GM18858 (cell line): ENCODE measurements at regions not wholly inside any gene's neighbourhood (a gene's known extent, or its start where the extent isn't known, plus 50 kb on each side); places are given as distances from the start of the nearest gene placed in this dataset.

Experiments used
- ATAC-seq: cut with Tn5 transposase; IDR thresholded peaks from one replicate; pipeline ENCODE4 v1.9.1; 2021; ENCODE audit not compliant: unreplicated experiment

DNA sequence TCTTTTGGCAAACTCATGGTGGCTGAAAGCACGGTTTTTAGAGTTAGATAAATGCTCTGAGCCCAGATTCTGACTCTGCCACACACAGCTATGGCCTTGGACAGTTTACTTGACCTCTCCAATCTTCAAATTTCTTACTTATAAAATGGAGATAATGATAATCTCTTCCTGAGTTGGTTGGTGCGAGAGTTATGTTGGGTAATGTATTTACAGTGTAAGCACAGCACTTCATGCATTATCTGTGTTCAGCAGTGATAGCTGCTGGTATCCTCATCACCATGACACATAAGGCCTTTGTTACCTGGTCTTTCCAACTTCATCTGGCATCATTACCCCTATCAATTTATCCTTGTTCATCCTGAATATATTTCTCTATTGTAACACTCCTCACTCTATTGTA lies 178.8 kb upstream of the ELL2 start:
- ATAC-seq: no peak

DNA sequence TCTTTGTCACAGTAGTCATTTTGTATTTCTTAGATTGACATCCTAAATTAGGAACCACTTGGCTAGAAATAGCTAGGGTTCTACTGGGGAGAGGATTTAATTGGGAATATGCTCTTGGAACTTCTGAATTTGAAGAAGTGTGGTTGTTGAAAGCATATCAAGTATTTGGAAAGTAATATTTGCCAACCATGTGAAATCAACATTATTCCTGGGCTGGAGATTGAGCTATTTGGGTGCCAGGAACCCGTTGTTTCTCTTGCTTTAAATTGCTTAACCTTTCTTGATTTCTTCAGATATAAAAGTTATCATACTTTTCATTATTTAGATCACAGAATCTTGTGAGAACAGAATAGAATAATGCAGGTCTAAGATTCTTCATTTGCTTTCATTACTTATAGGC lies 178.4 kb upstream of the ELL2 start:
- ATAC-seq: no peak

DNA sequence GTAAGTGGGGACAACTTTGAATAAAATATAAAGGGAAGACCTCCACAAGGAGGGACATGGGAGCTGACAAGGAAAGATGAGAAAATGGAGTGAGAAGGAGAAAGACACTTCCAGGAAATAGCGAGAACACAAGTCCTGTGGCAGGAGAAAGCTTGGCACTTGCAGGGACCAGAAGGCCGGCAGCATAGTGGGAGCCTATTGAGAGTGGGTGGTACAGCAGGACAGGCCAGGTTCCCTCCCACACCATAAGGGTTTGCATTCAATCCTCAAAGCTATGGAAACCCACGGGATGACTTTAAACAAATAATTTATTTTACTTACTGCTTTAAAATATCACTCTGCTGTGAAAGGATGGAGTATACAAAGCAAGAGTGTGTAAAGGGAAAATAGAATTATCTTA lies 173.2 kb upstream of the ELL2 start:
- ATAC-seq: no peak

GRCh38 chr5:96133341-96134079 lies 171.9 kb upstream of the ELL2 start:
- ATAC-seq: no peak

DNA sequence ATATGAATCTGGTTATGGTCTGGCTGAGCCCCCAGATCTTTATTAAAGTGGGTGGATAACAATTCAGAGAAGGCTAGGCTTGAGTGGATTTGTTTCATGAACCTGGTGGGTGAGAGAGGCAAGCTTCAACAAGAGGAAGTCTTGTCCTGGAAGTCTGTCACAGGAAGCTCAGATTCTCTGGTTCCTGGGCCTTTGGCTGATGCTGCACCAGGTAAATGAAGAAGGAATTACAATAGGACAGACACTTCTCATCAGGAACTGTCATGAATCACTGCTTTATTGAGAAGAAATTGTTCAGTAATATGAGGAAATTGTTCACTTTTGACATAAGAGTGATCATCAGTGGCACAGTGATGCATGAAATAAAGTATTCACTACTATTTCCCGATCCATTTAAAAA lies 167.6 kb upstream of the ELL2 start:
- ATAC-seq: no peak

DNA sequence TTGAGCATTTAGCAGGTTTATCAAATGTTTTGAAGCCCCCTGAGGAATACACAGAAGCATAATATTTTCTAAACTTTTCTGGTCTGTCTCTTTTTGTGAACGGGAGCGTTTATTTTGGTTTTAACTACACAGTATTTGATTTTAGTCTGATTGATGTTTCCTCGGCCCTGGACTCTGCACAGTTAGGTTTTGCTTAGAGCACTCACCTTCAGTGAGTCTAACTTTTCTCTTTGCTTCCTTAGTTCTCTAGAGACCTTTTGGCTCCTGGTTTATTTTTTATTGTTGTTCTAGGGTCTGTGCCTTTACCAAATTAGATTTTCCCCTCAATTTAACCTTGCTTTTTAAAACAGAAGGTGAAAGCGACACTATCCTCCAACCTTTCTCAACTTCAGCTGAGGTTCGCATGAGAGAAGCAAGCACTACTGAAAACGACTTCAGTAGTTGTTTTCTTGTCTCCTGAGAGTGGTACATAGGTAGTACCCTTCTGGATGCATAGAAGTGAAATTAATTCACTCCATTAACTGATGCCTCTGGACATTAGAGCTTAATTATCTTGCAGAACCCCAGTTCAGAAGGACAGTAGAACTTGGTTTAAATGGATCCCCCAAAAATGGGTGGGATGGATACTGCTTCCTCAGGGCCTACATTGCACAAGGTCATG lies 166.7 kb upstream of the ELL2 start:
- no peak for ATAC-seq

- no peak for ATAC-seq
These were observed 165.9 kb upstream of the ELL2 start for GRCh38 chr5:96127538-96127937.

DNA sequence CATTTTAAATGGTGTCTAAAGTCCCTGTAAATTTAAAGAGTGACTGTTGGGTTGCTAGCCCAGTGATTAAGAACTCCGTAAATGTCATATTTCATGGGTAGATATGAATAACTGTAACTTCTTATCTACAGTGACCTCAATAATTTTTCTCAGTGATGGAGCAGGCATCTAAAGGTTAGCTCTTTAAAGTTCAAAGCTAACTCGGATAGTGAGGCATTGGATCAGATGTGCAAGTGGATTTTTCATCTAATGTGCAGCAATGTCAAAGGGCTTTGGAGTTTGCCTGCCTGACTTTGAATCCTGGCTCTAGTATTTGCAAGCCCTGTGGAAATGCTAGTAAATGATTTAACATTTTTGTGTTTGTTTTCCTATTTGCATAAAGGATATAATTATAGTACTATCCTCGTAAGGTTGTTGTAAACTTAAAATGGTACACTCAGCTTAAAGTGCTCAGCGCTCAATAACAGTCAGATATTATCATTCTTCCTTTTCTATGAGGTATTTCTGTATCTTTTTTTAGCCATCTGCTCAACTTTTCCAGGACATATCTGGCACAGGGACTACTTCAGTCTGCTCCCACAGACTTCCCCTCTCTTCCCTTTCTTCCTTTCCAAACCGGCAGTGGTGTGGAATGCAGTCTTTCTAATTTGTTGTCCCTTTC lies 163.7 kb upstream of the ELL2 start:
- no peak for ATAC-seq

DNA sequence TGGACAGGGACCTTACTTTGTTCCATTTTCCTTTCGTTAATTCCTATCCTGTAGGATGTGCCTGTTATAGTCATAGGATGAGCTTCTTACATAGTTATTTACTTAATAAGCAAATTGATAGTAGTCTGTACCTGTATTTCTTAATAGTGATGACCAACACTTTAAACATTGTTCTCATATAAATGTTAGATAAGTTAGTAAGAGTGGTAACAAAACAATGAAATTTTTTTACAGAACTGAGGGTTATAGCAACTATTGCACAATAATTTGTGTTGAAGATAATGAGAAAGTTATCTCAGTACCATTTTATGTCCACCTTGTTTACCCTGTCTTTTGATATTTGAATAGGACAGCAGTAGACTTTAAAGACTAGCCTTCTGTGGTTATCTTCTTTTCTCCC lies 162.9 kb upstream of the ELL2 start:
- ATAC-seq: no peak

GRCh38 chr5:96123418-96123817 lies 161.8 kb upstream of the ELL2 start:
- ATAC-seq: no peak

DNA sequence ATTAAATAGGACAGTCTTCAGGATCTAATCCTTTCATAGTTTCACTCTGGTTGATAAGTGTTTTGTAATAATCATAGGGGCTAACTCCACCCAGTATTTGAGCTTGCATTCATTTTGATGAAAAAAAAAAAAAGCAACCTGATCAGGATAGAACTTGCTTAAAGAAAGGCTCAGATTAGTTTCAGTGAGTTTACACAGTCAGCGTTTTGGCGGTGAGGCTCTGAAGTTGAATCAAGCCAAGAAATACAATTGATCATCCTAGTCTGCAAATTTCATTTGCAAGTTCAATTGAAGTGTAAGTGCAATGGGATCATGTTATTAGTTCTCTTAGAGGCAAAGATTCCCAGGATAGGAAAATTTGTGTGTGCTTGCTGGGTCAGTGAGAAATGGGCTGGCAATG lies 159.7 kb upstream of the ELL2 start:
- no peak for ATAC-seq

DNA sequence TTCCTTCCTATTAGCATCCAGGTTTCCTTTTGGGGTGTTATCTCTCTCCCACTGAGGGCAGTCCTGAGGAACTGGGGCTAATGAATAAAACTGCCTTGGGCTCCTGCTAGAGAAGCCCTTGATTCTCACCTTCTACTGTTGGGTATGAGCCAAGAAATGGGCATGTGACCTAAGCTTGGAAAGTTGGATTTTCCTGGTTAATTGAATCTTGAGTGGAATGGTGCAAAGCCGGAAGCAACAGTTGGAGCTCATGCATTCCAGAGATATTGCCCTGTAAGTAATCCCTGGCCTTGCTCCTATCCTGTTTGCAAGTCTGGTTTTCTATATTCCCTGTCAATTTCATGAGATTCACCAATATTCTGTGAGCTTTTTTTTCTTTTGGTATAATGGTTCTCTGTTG lies 158.5 kb upstream of the ELL2 start:
- ATAC-seq: no peak

- no peak for ATAC-seq
These were observed 156.4 kb upstream of the ELL2 start for GRCh38 chr5:96117771-96118651.

DNA sequence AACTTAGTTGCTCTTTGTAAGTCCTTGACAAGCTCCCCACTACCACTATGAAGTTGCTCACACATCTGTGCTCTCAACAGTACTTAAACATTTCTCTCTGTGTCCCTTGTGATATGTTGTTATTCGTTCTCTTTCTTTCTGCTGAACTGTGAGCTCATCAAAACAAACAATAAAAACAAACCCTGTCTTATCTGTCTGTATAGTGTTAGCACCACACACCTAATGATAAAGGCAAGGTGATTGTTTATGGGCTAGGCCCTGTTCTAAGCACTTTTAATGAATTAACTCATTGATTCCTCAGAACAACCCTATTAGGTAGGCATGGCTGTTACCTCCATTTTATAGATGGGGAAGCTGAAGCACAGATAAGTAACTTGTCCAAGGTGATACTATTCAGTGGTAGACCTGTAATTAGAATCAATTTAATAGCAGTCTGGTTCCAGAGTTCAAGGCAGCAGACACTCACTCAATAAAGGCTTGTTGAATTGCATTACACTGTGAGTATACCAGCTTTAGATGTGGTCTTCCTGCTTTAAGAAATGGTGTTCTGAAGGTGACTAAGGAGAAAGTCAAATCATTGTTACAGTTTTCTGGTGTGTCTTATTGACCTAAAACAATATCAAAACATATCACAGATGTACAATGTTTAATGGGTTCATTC lies 153.6 kb upstream of the ELL2 start:
- ATAC-seq: no peak

DNA sequence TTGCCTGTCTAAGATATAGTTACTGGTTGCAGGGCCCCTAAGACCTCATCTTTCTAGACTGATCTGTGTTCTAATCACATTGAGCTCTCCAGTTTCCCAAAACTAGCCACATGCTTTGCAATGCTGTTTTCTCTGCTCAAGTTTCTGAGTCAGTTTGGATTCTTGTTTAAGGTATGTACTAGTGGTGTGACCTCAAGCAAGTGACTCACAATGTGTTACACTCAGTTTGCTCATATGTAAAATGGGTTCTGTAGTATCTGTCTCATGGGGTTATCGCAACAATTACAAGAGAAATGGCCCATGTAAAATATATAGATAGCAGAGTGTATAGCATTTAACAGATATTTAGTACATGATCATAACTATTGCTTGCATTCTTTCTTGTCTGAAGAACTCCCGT lies 153.1 kb upstream of the ELL2 start:
- ATAC-seq: no peak

- ATAC-seq: no peak
These were observed 151.7 kb upstream of the ELL2 start for GRCh38 chr5:96113170-96113939.

- no peak for ATAC-seq
These were observed 151.1 kb upstream of the ELL2 start for GRCh38 chr5:96112703-96113102.

DNA sequence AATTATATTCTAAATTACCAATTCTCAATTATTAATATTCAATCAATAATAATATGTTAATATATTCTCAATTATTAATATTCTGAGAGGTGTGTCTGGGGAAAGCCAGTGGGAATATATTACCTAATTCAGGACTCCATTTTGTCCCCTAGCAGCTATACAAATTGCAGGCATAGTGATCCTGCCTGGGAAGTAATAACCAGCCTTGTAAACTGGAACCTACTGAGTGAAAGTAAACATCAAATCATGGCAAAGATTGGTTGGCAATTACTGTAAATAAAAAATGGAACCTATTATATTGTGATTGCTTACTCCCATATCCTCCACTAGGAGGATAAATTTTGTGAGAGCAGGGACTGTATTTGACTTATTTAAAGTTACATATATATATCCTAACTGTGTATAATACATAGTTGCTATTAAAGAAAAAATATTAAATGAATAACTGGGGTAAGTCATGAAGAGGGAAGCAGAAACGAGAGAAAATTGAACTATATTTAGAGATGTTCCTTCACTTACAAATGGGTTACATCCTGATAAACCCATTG lies 150.5 kb upstream of the ELL2 start:
- ATAC-seq: no peak

- ATAC-seq: no peak
These were observed 149.6 kb upstream of the ELL2 start for GRCh38 chr5:96111080-96111756.
